HG02571 (cell line): ENCODE measurements at regions not wholly inside any gene's neighbourhood (a gene's known extent, or its start where the extent isn't known, plus 50 kb on each side); places are given as distances from the start of the nearest gene placed in this dataset.
"Not testable (repeated sequence)": the region's sequence is repeated elsewhere in the genome, so short reads cannot be mapped to it uniquely, and the experiment has no call there.

Experiments used
- ATAC-seq: cut with Tn5 transposase; IDR thresholded peaks from one replicate; pipeline ENCODE4 v1.9.1; 2021; ENCODE audit warnings: mild to moderate bottlenecking, moderate library complexity; ENCODE audit not compliant: unreplicated experiment

- ATAC-seq = no peak
These were observed 52.7 kb upstream of the PLA2G4A start for GRCh38 chr1:186775881-186776560.

DNA sequence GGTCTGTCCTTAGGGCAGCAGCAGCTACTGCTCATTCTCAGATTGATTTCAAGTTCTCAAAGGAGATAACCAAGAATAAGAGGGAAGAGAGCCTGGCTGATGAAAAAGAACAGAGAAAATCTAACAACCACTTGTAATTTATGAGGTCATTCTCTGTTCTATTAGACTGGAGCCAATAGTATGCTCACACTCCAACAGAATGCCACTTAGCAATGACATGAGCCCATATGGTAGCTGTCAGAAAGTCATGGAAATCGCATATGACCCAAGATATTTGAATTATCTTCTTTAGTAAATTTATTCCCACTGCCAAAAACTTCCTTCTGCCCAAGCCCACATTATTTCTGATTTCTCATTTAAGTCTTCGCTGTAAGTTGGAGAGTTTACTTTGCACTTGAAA lies 53.7 kb upstream of the PLA2G4A start:
- ATAC-seq = no peak

DNA sequence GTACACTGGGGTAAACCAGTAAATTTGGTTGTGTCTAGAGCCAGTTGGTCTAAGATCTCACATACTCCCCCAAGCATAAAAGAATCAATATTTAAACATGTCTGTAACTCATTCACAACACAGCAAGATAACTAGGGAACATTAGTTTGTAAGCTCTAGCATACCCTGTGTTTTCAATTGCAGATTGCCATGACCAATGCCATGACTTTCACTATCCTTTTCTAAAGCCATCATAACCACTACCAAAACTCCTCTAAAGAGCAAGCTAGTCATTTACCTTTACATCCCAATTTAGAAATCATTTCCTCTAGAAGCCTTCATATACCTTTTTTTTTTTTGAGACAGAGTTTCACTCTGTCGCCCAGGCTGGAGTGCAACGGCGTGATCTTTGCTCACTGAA lies 56.5 kb upstream of the PLA2G4A start:
- ATAC-seq = no peak

GRCh38 chr1:186770421-186770820 lies 58.3 kb upstream of the PLA2G4A start:
- no peak for ATAC-seq

GRCh38 chr1:186768906-186769305 lies 59.8 kb upstream of the PLA2G4A start:
- ATAC-seq = peak; percentile 69

DNA sequence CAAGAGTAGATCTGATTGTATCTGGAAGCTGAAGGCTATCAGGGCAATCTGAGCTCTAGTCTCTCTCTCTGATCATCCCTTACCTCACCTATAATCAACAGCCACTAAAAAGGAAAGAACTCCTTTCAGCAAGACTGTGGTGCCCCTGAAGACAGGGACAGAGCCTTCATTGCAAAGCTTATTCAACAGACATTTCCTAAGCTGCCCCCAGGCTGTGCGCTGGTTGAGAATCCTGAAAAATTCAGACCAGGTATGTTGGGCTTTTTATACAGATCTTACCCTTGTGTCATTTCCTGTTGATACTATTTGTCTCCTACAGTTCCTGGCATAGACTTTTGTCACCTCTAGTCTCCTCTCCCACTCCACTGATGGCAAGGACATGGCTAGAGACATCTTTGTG lies 63.3 kb upstream of the PLA2G4A start:
- no peak for ATAC-seq

- ATAC-seq = no peak
These were observed 65.6 kb upstream of the PLA2G4A start for GRCh38 chr1:186763107-186763506.

DNA sequence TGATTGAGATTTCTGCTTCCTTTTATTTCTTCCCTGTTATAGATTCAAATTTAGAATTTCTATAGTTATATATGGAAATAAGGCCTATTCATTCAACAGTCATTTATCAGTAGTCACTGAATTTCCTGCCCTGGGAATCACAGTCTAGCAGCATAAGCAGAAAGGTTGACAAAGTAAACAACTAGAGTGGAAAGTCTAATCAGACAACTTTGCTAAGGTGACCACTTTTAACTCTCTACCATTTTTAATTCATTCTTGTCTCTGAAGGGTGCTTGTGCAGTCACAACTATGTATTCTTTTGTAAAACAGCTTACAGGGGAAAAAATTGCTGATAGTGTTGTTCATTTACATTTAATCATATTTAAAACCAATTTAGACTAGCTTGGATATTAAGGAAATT lies 66.1 kb upstream of the PLA2G4A start:
- no peak for ATAC-seq

- no peak for ATAC-seq
These were observed 67.4 kb upstream of the PLA2G4A start for GRCh38 chr1:186761358-186761757.

DNA sequence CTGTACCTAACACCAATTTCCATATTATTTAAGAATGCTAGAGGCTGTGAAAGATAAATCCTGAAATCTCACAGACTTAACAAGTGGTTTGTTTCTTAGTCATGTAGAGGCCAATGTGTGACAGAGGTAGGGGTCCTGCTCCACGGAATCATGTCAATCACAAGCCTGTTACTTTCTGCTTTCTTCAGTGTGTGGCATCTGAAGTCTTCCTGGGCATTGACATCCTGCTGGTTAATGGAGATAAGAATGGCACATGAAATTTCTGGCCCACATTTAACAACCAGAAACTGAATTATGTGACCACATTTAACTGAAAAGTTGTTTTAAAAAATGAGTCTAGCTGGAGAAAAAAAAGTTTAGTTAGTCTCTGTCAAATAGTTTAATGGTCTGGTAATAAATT lies 68.3 kb upstream of the PLA2G4A start:
- ATAC-seq = no peak

DNA sequence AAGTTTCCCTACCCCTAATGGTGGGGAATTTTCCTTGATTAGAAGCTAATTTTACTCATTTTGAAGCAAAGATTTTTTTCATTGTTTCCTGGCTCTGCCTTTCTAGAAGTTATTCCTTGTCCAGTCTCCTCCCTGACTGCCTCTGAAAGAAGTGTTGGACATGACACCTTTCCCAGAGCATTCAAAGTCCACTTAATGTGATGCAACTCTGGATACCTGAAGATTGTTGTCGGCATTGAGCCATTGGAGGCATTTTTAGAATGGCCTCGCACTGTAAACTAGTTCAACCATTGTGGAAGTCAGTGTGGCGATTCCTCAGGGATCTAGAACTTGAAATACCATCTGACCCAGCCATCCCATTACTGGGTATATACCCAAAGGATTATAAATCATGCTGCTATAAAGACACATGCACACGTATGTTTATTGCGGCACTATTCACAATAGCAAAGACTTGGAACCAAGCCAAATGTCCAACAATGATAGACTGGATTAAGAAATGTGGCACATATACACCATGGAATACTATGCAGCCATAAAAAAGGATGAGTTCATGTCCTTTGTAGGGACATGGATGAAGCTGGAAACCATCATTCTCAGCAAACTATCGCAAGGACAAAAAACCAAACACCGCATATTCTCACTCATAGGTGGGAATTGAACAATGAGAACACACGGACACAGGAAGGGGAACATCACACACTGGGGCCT lies 69.7 kb upstream of the PLA2G4A start:
- not testable (repeated sequence) for ATAC-seq

GRCh38 chr1:186757851-186758250 lies 70.9 kb upstream of the PLA2G4A start:
- ATAC-seq = no peak

DNA sequence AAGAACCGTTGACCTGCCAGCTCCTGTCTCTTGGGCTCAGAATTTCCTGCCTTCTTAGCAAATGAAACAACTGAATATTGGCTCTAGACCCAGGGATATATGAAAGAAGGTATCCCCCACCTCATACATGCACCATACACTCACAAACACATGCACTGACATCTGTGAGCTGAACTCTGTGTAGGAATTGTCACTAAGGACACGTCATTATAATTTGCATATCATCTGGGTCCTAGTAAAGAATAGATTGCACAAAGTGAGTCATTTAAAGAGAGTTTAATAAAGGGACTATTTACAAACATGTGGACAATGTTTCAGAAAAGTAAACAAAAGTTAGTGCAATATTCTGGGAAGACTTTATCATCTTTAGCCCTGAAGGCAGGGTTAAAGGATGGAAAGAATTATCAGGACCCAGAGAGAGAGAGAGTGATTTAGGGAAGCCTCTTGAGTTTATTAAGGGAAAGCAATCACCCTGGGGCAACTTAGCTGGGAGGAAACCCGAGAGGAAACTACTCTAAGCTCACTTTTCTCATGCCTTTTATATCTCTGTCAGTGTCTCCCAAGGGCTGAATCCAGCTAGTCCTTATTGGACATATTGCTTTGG lies 74.1 kb upstream of the PLA2G4A start:
- ATAC-seq = no peak

- ATAC-seq = no peak
These were observed 73.0 kb upstream of the PTGS2 start for GRCh38 chr1:186753241-186753640.

- no peak for ATAC-seq
These were observed 70.0 kb upstream of the PTGS2 start for GRCh38 chr1:186750257-186750656.

DNA sequence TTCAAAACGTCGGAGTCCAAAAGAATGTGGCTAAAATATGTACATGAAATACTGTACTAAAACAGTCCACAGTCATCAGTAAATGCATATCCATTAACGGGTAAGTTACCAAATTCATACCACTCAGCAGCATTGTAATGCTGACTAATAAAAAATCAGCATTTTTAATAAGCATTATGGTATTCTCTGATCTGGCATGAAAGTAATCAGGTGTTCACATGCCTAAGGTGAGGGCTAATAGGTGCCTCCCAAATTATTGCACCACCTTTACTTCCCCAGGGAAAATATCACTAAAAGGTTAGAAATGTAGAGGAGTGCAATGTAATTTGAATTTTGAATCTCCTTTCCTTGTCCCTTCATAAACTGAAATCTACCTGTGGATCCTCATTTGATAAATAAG lies 69.6 kb upstream of the PTGS2 start:
- ATAC-seq = no peak

DNA sequence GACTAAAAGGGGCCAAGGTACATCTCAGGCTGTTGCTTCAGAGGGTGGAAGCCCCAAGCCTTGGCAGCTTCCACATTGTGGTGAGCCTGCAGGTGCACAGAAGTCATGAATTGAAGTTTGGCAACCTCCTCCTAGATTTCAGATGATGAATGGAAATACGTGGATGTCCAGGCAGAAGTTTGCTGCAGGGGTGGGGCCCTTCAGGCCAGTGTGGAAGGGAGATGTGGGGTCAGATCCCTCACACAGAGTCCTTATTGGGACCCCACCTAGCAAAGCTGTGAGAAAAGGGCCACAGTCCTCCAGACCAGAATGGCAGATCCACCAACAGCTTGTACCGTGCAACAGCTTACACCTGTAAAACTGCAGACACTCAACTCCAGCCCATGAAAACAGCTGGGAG lies 67.4 kb upstream of the PTGS2 start:
- ATAC-seq = no peak

GRCh38 chr1:186745531-186746146 lies 65.4 kb upstream of the PTGS2 start:
- ATAC-seq = no peak

DNA sequence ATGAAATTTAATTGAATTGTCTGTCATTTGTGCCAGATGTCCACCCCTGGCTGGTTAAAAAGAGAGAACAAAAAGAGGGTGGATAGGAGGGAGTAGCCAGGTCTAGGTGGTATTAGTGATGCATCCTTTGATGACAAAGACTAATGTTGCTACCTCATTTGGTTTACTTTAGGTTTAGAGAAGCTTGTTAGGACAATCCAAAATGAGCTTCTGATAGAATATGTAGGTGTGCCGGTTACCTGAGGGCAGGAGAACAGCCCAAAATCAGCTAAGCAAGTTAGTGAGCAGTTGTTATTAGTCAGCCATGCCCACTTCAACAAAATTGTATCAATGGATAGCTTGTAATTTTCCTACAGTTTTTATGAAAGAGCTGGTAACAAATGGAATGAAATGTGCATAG lies 61.4 kb upstream of the PTGS2 start:
- ATAC-seq = no peak

DNA sequence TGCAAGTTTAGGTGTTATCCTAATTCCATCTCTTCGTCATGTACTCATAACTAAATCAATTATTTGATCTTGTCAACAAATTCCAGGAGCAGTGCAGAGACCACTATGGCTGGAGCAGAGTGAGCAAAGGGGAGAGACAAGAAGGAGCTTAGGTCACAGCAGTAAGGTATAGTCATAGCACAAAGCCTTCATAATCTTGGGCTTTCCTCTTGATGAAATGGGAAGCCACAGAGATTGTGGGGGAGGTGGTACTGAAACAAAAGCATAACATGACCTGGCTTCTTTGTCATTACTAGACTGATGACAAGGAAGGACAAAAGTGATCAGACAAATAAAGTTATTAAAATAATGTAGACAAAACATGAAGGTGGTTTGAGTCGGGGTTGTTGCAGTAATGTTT lies 60.1 kb upstream of the PTGS2 start:
- ATAC-seq = peak; percentile 72

GRCh38 chr1:186739515-186739914 lies 59.3 kb upstream of the PTGS2 start:
- no peak for ATAC-seq

DNA sequence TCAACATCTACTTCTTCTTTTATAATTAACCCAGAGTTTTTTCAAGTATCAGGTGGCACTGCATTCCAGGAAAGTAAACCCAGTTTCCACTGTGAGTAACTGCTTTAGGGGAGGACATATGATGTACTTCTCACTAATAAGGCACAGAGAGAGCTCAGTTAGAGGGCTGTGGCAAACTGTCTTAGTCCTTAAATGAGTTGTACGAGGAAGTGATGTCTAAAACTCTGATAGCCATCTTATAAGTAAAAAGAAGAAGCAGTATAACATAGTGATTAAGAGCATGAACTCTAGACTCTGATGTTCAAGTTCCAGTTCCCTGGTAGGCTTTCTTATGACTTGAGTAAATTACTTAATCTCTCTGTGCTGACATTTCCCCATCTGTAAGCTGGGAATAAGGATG lies 58.7 kb upstream of the PTGS2 start:
- ATAC-seq = peak; percentile 67
